D341Med (cell line): ENCODE measurements at regions not wholly inside any gene's neighbourhood (a gene's known extent, or its start where the extent isn't known, plus 50 kb on each side); places are given as distances from the start of the nearest gene placed in this dataset.
"Not testable (repeated sequence)": the region's sequence is repeated elsewhere in the genome, so short reads cannot be mapped to it uniquely, and the experiment has no call there.

Source experiments
- DNase-seq: peaks from one replicate; pipeline ENCODE4 v3.0.0; 2012; ENCODE audit warnings: low spot score

DNA sequence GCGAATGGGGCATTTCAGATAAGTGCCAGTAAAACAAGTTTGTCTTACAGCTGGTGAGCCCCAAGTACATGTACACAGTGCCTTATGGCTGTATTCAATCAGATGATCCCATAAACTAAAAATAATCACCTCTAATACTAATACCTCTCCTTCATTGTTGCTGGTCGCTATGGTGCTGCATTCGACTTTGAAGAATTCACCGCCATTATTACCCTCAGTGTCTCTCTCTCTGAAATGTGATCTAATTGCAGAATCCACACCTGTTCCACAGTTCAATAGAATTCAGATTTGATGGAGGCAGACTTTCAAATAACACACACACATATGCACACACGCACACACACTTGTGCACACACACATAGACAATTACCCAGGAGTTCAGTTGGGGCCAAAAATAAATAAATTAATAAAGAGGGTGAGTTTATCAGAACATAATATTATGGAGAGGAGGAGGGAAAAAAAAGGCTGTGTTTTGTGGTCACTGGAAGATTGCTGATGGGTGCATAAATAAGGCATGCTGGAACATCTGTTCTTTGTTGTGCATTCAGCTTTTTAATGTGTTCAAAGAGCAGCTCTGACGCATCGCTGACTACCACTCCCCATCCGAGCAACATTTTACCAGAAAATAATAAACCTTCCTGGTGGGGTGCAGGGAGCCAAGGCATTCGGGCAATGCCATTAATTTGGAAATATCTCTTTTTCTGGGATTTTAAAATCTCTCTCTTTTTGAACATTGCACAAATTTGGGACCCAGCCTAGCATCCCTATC is 235.7 kb downstream of the SATB1 start:
- DNase-seq, result no peak

GRCh38 chr3:18188491-18188890 is 236.6 kb downstream of the SATB1 start:
- DNase-seq, result no peak

GRCh38 chr3:18185624-18186023 is 239.5 kb downstream of the SATB1 start:
- DNase-seq, result no peak

DNA sequence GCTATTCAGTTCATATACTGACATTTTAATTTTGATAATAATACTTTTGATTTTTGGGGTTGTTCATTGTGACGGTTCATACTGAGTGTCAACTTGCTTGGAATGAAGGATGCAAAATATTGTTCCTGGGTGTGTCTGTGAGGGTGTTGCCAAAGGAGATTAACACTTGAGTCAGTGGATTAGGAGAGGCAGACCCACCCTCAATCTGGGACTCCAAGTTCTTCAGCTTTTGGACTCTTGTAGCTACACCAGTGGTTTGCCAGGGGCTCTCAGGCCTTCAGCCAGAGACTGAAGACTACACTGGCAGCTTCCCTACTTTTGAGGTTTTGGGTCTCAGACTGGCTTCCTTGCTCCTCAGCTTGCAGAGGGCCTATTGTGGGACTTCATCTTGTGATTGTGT is 242.2 kb downstream of the SATB1 start:
- DNase-seq, result not testable (repeated sequence)

- no peak for DNase-seq
Observed at GRCh38 chr3:18179521-18179920, 245.6 kb downstream of the SATB1 start.

DNA sequence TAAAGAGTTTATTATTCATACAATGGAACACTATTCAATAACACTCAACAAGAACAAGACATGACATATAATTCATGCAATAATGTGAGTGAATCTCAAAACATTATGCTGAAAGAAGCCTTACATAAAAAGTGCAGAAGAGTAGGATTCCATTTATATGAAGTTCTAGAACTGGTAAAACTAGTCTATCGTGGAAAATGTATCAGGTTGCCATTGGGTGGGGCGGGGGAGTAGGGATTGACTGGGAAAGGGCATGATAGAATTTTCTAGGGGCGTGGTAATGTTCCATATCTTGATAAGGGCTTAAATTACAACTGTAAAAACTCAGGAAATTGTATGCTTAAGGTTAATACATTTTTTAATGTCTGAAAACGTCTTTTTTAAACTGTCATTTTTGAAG is 247.9 kb downstream of the SATB1 start:
- no peak for DNase-seq

DNA sequence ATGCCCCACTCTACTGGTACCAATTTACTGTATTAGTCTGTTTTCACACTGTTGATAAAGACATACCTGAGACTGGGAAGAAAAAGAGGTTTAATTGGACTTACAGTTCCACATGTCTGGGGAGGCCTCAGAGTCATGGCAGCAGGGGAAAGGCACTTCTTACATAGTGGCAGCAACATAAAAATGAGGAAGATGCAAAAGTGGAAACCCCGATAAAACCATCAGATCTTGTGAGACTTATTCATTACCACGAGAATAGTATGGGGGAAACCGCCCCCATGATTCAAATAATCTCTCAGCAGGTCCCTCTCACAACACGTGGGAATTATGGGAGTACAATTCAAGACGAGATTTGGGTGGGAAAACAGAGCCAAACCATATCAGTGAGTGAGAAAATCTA is 251.2 kb downstream of the SATB1 start:
- DNase-seq, result not testable (repeated sequence)

DNA sequence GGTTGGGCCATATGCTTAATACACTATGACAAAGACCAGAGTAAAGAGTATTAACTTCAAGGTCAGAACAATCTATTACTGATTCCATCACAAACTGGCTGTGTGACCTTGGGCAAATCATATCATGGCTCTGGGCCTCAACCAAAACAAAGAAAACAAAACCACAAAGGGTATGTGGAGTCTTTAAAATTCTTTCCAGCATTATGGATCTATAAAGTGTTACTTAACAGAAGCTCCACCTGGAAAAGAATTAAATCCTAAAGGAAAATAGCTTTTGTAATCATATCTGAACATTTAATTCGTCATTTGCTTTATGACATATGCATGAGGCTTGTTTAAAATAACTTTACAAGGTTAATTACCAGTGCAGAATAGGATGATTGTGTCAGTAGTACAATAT is 265.5 kb downstream of the SATB1 start:
- DNase-seq, result no peak

- DNase-seq, result no peak
Observed at GRCh38 chr3:18153571-18154173, 271.5 kb downstream of the SATB1 start.

GRCh38 chr3:18151199-18151598 is 273.9 kb downstream of the SATB1 start:
- DNase-seq, result no peak

GRCh38 chr3:18149935-18150334 is 275.2 kb downstream of the SATB1 start:
- no peak for DNase-seq

DNA sequence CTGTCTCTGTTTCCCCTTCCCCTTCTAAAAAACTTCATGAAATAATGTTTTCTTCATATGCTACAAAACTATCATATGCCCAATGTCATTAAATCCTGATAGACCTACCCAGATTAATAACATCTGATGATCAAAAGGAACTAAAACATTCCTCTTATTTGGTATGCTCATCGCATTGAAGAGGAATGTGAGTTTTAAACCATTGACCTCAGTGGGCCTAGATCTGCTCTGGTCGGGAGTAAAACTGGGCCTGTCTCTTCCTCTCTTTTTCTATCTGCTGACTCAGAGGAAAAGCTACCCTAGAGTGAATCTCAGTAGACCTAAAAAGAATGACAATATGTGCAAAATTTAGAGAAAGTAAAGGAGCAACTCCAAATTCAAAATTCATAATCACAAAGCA is 275.8 kb downstream of the SATB1 start:
- DNase-seq, result no peak

DNA sequence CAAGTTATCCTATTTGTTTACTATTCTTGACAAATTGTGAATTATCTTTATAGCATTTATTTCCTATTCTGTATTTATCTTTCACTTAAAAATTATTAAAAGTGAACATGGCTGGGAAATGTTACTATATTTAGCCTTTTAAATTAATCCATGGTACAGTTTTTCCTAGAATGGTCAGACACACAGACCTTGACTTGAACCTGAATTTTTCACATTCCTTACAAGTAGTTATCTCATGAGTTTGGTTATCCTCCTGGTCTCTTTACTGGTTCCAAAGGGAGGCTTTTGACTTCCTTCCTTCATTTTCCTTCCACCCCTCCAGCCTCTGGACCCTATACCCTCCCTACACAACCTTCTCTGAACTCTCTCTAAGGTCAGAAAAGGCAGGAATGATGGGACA is 280.6 kb downstream of the SATB1 start:
- no peak for DNase-seq

DNA sequence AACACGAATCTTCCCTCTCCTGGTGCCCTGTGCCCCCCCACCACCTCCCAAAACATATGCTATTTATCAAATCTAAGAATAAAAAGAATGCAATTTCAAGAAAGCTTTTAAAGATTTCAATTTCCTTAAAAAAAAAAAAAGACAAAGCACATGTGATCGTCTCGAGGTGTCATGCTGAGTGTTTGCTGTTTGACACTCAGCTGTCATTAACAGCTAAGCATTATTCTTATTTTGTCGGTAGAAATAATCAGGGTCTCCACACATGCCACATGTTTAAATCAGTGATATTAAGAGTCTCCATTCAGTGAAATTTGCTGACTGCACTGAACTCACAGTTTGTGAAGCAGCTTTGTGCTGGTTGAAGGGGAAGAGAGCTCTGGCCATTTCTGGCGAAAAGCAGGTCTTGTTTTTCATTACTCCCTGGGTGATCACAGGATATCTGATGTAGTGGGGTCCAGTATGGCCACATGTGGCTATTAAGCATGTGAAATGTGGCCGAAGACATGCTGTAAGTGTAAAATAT is 281.8 kb downstream of the SATB1 start:
- no peak for DNase-seq

DNA sequence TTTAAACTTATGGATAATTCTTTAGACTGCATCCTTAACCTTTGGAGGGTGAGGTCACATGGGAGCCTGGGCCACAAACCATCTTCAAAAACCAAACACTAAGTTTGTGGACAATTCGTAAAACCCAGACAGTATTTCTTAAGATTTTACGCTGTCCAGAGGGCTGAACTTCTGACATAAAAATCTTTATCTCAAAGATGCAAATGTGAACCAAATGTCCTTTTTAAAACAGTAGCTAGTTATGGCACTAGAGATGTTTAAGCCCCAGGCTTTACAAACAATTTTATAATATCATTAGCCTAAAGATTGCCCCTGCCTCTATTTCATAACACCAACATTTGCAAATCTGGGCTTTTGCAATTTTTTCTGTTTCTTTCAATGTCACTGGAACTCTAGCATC is 287.2 kb downstream of the SATB1 start:
- DNase-seq, result no peak

- no peak for DNase-seq
Observed at GRCh38 chr3:18135060-18135814, 289.9 kb downstream of the SATB1 start.

DNA sequence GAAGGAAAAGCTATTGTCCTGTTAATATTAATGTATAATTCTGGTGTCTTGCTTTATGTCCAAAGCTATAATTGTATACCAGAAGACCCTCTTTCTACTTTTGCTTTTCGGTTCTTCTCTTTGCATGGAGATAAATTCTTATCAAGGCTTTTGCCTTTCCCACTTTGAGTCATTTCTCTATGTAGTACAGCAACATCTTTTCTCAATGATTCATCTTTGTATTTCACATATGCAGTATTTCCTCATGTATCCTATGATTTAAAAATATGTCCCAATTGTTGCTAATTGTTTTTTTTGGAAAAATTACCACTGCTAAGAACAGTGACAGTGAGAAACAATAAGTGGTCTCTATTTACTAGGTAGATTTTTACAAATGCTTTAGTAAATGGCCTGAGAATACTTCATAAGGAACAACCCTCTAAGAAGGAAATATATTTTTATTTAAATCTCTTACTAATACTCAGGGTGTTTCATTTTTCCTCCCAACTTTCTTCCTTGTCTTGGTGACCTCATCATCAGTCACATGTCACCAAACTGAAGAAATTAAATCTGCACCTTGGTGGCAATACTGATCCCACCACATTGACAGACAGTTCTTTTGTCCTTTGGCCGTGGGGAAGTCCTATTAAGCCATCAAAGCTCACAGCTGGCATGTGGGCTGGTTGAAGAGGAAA is 290.6 kb downstream of the SATB1 start:
- no peak for DNase-seq

GRCh38 chr3:18132991-18133390 is 292.1 kb downstream of the SATB1 start:
- DNase-seq, result no peak

GRCh38 chr3:18127859-18128681 is 297.1 kb downstream of the SATB1 start:
- no peak for DNase-seq

- DNase-seq, result no peak
Observed at GRCh38 chr3:18127174-18127858, 297.8 kb downstream of the SATB1 start.

DNA sequence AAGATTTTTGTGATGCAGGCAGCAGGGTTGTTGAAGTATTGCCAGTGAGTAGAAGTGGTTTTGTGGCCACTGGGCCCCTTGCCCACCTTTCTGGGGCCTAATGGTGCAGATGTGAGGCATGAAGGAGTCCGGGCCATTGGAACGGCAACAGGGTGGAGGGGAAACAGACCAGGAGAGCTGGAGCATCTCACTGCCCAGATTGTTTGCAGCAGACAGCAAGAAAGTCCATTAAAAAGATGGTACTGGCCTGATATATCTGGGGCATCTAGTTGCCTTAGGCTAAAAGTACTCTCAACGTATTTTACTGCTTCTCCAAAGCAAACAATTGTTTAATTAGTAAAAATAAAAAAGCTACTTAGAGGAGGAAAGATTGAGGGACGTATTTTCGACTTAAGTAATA is 298.4 kb downstream of the SATB1 start:
- no peak for DNase-seq
